ENCODE measurements at regions not wholly inside any gene's neighbourhood (a gene's known extent, or its start where the extent isn't known, plus 50 kb on each side); places are given as distances from the start of the nearest gene placed in this dataset.

DNA sequence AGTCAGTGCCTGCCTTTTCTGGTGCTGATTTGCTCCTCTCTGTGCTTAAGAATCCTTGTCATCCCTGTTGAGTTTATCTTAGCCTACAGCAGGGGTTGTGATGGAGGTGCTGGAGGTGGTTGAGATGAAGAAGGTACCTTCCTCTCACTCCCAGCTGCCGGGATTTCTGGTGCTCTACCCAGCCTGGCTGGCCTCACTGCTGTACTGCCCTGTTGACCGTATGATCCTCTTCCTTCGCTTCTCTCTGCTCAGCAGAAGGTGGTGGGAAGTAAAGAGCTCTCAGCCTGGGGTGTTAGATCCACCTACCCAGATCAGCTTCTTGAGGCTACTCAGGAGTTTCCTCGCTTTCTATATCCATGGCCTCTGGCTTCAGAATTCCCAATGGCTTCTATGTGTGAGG is 101.0 kb upstream of the NXT1 start:
- no peak for DNase-seq

DNA sequence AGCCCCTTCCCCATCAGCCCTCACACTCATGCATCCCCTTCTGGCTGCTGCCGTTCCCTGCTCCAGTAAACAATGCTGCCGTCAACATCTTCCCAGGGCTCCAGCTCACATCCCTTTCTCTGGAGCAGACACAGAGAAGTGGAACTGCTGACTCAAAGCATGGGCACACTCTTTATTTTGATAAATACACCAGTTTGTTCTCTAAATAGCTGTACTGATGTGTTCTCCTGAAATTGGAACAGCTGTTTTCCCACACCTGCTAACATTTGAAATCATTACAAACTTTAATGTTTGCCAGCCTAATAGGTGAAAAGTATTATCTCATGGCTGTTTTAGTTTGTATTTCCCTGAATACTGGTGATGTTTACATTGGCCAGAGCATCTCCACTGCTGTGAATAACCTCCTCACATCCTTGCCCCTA is 102.1 kb upstream of the NXT1 start:
- DNase-seq = no peak

DNA sequence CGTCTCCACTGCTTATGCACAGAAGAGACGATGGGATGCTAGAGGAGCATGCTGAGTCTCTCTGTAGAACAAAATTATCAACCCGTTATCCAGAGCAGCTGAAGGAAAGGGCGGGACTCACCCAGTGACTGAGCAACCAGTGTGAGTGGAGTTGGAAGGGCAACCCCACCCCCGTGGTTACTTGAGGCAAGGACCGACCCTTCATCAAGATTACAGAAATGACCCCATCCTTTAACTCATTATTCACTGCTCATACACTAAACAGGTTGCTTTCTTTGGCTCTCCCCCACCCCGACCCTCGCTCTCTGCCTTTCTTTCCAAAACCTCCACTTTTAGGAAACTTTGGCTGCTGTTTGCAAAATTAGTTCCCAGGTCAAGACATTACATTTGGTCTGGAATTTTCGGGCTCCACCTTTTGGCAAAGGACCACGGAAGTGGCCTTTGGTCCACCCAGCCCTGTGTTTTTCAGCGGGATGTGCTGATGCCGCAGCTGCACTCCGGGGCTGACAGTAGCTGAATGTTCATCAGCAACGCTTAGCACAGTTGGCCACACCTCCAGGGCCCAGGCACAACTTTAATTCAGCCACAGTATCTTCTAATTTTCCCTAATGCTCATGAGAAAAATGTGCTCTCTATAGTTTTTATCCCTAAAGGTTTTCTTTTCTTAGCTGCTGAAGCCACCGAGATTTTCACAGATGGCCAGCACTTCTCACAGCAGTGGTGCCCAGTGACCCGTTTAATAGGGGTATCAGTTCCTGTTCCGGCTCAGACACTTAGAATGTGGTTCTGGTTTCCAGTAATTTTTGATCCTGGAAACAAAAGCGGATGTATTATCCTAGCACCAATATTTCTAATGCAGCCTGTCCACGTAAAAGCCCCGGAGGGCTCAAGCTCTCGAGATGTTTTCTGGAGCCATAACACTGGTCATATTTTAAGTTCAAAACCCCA is 103.6 kb upstream of the NXT1 start:
- no peak for DNase-seq

DNA sequence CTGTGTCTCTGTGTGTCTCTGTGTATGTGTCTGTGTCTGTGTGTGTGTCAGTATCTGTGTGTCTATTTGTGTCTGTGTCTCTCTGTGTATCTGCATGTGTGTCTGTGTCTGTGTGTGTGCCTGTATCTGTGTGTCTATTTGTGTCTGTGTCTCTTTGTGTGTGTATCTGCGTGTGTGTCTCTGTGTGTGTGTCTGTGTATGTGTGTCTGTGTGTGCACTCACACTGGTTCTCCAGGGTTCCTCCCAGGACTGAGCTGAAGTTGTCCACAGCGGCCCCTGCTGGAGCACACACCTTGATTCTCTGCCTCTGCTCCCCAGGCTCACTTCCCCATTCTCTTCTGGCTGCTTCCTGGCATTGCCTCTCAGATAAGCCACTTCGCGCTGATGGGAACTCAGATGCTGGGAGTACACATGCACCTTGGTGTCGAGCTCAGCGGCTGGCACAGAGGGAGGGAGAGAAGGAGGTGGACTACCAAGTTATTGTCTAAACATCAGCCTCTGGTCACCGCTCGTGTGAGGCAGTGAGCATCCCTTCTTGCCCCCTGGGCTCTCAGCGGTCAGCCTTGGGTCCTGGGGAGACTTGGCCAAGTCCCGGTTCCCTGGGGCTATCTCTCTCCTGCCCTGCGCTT is 104.9 kb upstream of the NXT1 start:
- peak; percentile 45 for DNase-seq

DNA sequence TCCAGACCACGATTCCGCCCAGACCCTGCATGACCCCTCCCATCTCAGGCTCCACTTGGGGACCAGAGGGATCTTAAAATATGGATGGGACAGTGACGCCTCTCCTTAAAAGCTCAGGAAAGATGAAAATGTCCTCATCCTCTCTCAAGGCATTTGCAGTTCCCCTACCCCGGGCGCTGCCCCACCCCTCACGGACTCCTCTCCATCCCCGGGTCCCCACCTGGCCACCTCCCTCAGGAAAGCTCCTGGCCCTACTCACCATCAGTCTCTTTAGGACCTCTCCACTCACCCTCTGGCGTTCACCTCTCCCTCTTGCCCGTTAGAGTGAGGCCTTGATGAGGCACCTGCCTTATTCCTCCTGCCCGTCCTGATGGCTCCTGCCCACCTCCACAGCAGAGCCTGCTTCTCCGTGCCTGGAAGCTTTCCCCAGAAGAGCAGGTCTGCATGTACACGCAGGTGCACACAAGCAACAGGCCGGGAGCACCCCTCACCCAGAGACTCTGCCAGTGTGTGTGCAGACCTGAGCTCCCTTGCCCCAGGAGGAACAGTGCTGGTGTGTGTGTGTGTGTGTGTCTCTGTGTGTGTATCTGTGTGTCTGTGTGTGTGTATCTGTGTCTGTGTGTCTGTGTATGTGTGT is 105.6 kb upstream of the NXT1 start:
- no peak for DNase-seq

DNA sequence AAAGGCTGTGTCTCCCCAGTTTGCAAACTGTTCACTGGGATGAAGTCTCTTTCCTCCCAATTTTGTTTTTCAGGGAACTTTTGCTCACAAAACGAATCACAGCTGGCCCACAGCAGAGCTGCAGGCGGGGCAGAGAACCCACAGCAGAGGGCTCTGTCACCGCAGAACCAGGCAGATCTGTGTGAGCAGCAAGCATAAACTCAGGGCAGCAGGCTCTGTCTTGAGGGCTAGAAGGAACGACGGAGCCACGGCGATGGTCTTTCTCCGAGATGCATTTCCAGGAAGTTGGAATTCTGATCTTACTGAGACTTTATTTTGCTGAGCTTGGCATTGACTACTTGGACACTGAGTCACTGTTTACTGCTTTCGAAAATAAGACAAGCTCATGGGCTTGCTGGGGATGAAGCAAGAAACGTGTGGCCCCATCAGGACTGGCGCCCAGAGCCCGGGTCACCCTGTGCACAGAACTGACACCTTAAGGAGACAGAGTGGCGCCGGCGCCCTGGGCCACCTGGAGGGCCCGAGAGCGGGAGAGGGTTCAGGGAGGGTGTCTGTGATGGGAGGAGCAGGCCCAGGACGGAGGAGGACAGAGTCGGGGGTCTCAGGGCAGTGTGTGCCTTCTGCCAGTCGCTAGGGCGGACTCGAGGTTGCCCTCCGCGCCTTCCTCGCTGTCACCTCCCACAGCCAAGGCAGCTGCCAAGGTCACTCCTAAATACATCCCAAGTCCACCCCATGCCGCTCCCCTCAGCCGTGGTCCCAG is 106.3 kb upstream of the NXT1 start:
- DNase-seq = no peak

DNA sequence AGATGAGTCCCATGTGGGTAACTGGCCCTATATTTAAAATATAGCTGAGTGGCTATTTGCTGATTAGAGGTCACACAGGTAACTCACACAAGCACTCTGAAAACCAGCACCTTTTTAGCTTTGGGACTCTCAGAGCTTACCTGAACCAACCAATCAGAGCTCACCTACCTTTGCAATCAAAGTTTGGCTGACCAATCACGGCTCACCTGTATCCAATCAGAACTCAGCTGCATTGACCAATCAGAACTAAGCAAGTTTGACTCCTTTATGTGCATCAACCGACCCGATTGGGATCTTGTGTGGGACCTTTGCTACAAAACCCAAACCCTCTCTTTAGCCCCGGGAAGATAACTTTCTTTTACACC is 106.8 kb upstream of the NXT1 start:
- no peak for DNase-seq

DNA sequence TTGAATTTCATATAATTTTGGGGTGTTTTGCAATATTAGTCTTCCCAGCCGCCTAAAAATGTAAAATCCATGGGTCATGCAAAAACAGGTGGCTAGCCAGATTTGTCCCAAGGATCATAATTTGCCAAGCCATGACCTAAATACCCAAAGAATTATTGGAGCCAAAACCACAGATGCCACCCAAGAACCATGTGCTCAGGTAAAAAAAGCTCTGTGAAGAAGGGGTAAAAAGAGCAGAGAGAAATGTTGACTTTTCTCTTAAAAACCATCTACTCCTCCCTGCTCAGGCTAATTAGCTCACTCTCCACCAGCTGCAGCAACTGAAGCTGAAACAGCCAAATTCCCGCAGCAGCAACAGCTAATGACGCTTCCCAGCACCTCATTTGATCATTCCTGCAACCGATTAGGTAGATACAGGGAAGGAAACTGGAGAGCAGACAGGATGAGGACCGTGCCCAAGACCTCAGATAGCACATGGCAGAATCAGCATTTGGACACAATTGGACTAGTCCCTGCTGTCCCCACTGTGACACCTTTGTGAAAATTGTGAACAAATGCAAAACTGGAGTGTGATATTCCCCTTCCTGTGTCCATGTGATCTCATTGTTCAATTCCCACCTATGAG is 107.9 kb upstream of the NXT1 start:
- DNase-seq = no peak

DNA sequence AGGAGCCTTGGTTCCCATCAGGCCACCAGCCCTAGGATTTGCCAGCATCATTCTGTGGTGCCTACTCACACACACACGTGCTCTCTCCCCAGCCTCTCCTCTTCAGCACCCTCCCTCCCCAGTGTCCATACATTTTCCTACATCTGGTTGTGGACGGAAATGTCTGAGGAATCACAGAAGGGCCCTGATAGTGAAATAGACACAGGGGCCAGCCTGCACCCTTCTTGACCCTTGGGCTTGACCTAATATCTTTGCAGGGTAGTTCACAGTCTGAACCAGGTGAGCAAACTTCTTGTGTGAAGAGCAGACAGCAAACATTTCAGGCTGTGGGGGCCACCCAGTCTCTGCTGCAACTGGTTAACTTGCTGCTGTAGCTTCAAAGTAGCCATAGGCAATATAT is 108.5 kb upstream of the NXT1 start:
- DNase-seq = no peak

DNA sequence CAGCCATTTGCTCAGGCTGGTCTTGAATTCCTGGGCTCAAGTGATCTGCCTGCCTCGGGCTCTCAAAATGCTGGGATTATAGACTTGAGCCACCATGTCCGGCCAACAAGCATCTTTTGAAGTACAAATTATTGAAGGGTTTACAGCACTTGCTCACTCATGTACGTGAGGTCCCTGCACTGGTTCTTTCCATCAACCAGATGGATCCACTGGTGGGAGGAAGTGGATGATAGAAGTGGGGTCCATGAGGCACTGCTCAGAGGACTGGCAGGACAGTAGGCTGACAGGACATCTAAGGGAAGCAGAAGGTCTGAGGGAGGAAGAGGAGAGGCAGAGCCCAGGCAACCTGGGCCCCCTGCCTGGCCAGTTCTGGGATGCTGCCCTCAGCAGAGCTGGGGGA is 109.2 kb upstream of the NXT1 start:
- no peak for DNase-seq

DNA sequence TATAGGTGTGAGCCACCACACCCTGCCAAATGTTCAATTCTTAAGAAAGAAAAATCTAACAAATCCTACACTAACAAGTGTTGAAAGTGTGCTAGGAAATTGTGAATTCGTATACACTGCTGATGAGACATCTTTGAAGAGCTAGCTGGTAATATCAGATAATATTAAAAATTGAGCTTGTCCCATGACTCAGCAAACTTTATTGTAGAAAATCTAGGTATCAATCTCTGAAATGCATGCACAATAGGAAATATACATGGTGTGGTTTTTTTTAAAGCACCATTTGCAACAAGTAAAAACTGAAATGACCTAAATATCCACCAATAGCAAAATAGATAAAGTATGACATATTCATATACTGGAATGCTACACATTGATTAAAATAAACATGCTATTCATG is 110.1 kb upstream of the NXT1 start:
- DNase-seq = no peak

DNA sequence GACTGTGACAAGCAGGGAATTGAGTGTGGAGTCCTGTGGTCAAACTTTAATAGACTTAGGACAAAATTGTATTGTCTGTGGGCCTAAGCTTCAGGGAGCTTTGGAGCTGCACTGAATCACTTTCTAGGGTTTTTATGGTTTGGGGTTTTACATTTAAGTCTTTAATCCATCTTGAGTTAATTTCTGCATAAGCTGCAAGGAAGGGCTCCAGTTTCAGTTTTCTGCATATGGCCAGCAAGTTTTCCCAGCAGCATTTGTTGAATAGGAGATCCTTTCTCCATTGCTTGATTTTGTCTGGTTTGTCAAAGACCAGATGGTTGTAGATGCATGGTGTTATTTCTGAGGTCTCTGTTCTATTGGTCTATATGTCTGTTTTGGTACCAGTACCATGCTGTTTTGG is 113.4 kb upstream of the NXT1 start:
- DNase-seq = no peak

DNA sequence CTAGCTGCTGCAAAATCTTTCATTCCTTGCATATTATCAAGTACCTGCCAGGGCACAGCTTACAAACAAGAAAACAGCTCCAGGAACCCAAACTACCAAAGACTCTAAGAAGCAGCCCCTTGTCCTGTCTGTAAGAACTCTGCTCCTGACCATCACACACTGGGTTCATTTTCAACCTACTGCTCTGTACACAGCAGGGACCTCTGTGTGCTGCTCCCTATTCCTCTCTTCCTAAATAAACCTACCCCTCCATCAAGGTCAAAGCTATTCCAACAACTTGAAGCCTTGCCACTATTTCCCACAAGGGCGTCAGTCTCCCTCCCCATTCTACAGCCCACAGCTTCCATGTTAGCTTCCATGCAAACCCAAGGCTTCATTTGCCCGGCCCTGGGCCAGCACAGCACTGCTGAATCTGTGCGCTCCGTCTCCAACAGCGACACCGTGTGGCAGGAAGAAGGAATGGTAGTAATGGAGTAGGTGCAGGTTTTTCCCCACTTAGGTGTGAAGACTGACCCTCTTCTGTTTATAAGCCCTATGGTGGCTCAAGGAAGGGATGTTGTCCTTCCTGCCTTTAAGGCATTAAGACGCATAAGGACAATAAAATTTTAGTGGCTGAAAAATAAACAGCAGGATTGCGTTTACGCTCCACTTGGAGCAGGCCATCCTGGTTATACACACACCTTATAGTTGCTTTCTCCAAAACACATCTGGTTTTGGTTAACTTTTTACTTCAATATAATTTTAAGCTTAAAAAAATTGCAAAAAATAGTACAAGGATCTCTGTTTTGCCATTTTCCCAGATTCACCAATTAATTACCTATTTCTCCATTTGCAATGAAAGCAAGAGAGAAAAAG is 115.2 kb upstream of the NXT1 start:
- peak; percentile 52 for DNase-seq

DNA sequence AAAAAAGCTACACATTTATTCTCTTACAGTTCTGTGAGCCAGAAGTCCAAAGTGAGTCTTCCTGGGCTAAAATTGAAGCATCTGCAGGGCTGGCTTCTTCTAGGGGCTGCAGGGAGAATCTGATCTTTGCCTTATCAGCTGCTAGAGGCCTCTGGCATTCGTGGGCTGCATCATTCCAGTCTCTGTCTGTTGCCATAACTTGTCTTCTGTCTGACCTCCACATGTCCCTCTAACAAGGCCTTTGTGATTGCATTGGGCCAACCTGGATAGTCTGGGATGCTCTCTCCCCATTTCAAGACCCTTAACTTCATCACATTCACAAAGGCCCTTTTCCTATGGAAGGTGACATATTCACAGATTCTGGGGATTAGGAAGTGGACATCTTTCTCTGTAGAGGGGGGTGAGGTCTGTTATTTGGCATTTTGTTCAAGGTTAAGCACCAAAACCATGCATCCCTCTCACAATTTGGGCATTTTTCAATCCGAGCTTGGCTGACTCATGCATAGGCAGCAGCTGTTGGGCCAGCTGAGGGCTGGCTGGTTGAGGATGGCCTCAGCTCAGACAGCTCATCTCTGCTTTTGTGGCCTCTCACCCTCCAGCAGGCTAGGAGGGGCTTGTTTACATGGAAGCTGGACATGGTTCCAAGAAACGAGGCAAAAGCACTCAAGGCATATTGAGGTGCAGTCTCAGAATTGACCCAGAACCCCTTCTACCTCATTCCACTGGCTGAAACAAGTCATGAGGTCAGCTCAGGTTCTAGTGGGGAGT is 116.1 kb upstream of the NXT1 start:
- DNase-seq = no peak

DNA sequence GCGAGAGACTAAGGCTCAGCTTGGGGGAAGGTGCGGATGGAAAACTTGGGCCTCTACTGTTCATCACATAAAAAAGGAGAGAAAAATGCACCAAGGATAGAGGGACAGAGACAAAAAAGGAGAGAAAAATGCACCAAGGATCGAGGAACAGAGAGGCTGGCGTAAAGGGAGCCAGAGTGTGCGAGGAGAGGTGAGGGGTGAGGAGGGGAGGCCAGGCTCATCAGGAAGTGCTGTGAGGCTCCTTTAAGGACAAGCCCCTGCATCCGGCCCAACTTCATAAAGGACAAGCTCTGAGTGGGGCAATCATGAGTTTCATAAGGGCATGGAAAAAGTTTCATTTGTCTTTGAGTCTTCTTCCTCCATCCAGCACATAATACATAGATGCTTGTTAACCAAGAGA is 117.2 kb upstream of the NXT1 start:
- DNase-seq = no peak

DNA sequence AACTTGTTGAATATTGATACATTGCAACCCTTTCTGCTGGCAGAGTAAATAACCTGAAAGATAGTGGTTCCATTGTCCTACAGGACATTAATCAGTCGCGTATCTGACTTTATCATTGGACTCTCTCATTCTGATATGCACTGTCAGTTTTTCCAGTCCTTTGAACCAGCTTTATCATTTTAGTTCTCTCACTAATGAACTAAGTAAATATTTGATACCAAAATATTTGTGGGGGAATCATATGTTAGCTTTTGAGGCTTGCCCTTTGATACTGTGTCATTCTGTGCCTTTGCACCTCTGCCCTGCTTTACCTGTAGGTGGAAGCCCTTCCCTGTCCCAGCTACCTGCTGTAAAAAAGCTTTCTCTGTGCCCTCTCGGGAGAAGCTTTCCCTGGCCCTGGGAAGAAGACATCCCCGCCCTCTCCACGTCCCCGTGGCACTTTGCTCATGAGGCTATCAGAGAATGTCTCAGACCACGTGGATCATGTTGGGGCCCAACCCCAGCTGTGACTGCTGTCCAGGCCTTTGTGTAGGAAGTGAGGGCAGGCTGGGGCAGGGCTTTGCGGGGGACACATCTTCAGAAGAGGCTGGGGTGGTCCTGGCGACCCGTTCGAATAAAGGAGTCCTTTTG is 117.8 kb upstream of the NXT1 start:
- DNase-seq = no peak

DNA sequence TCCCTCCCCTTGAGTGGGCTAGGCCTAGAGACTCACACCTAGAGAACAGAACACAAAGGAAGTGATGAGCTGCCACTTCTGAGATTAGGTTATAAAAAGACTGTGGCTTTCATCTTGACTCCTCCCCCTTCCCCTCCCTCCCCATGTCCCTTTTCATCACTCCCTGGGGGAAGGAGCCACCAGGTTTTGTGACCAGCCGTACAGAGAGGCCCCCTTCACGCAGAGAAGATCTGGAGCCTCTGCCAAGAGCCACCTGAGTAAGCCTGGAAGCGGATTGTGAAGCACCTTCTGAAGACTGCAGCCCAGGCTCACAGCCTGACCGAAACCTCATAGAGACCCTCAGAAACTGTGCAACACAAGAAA is 118.4 kb upstream of the NXT1 start:
- DNase-seq = no peak

DNA sequence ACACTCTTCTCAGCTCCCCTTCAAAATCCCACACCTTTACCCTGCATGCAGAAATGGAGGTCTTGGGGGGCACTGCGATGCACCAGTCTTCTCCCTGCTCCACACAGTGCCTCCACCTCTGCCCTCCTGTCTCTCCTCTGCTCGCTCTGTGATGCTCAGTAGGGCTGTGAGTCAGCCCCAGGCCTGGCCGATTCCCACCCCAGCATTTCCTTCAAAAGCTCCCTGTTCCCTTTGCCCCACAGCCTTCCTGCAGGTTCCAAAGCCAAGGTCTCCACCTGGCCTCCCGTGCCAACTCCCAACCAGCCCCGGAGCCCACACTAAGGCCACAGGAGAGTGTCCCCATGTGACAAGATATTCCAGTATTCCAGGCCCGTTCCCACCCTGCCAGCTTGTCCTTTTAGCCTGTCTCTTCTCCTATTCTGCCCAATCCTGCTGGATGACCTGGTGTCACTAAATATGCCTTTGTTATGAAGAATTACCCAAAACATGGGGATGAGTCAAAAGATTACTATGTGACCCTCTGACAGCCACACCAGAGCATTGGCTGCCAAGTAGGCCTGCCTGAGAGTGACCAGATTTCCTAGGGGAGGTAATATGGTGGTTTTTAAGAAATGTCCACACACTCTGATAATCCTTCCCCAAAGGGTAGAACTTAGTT is 118.9 kb upstream of the NXT1 start:
- DNase-seq = no peak

DNA sequence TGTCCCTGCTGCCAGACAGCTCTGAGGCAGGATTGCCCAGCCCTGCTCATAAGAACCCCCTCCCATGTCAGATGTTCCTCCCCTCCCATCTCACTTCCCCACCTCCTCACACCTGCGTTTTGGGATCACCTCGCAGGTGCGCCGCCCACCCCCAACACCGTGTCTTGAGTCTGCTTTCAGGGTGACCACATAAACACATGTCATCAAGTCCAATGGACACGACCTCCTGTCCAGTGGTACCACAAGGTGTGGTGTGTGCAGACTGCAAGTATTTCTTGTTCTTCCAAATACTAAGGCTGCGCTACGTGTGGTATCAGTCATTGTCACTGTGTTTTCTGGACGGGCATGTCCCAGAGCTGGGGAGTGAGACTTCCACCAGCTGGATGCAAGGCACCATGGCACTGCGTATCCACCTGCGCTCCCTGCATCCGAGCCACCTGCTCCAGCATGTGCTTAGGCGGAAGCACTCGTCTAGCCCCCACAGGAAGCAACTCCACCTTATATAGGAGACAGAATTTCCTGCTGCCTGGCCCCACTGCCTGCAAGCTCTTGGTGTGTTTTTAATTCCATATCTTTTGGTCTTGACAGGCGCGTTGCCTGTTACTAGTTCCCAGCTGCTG is 119.7 kb upstream of the NXT1 start:
- DNase-seq = no peak

DNA sequence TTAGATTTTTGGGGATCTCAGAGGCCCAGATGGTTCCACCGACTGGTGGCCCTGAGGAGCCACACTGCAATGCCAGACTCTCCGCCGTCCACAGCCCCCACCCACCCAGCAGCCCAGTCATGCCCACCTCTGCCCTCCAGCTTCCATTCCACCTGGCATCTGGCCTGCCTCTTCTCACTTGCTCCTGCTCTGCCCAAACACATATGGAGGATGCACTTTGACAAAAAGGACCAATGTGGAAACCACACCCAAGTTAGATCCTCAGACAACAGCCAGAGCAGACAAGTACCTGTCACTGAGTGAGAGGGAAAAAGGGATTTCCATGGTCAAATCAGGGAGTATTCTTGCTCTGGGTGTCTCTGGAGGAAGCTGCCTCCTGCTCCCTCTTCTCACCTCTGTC is 120.6 kb upstream of the NXT1 start:
- DNase-seq = no peak

All from right hindlimb (tissue), 1 donor.